NOMO-1 treated with DMSO at 0.1 percent for 48 hours (cell line): ENCODE measurements at regions not wholly inside any gene's neighbourhood (a gene's known extent, or its start where the extent isn't known, plus 50 kb on each side); places are given as distances from the start of the nearest gene placed in this dataset.

Experiments used
- DNase-seq: peaks from one replicate; lab custom pipeline; 2025; ENCODE audit not compliant: unreplicated experiment; lab: John Stamatoyannopoulos, UW

DNA sequence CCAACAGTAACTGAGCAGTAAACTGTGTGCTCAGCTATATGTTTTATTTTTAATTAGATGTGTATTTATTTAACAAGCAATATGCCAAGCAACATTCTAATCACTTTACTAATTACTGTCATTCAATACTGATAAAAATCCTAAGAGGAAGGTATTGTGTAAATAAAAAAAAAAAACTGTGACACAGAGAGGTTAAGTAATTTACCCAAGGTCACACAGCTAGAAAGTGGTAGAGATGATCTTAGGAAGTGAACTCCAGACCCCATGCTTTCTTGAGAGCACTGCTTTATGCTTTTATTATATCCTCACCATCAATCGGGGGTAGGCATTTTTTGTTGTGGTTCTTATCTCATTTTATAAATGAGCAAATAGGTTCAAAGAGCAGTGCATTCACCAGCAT is 417.1 kb downstream of the RAB28 start:
- no peak for DNase-seq

DNA sequence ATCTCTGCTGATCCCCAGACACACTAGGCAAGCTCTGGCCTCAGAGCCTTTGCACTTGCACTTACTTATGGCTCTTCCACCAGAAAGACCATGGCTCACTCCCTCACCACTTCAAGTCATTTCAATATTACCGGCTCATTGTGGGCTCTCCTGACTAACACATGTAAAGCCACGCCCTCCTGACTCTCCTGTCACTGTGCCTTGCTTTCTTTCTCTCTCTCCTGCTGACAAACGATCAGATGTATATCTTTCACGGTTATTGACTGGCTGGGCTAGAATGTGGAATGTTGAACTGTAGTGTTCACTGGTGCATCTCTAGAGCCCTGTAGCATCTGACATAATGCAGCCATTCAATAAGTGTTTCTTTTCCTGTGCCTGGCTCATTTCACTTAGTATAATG is 425.1 kb downstream of the RAB28 start:
- no peak for DNase-seq

DNA sequence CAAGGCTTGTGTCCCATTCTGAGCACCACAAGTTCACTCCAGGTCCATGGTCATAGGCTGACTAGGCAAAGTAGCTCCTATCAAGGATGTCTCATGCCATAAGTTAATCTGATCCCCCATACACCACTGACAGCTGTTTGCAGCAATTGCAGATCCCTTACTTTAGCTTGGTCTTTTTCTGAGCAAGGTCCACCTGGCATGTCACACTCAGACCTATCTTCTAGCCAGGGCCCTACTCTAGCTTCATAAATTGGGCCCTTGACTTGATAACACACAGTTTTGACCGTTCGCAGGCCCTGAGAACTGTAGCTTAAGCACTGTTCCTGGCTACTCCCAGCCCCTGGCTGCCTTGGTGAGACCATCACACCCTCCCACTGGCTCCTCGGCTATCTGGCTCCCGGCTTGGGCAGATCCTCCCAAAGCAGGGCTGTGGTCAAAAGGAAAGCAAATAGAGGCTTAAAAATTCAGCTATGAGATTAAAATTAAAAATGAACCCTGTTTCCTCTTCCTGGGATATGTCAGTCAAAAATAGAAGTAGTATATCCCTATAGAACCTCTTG is 427.4 kb downstream of the RAB28 start:
- DNase-seq: no peak

DNA sequence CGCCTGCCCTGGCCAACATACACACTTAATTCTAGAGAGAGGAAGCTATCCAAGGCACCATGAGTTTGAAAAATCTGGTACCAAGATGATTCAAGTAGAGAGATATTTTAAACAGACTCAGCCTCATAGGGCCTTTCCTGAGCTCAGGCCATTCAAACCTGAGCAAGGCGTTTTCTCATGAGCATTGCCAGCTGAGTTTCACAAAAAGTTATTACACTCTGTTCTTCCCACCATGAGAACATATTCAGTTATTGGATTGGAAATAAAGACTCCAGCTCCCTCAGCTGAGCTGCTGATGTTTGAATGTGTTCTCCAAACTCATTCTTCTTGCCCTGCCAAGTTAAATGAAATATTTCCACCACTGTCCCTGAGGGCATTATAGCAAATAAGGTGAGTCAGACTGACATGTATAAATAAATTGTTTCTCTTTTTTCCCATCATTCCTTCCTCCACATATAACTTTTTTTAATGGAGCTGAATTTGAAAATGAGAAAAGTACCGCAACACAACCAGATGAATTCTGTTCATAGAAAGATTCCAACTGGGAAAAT is 429.6 kb downstream of the RAB28 start:
- no peak for DNase-seq

DNA sequence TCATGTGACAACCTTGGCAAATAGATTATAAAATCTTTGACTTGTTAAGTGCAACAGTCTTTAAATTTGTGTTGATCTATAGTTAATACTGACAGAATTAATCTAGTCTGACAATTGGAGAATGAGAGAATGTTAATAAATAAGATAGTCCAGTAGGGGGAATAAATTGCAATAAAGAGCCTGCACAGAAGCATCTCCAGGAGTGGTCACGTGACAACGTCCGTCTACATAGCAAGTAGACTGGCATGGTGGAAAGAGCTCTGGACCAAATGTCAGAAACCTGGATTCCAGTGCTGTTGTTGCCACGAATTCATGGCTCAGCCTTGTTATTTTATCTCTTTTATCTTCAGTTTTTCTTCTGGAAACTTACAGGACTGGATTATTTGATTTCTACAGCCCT is 436.5 kb downstream of the RAB28 start:
- DNase-seq: no peak

DNA sequence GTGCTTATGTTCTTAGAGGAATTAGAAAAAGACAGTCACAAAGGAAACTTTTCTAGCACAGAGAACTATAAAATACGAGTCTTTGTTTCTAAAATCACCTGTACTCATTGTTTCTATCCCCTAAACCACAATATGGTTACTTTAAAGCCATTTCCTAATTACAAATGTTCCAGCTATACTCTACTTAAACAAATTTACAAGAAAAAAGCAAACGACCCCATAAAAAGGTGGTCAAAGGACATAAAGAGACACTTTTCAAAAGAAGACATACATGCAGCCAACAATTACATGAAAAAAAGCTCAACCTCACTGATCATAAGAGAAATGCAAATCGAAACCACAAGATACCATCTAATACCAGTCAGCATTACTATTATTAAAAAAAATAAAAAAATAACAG is 447.3 kb downstream of the RAB28 start:
- no peak for DNase-seq

DNA sequence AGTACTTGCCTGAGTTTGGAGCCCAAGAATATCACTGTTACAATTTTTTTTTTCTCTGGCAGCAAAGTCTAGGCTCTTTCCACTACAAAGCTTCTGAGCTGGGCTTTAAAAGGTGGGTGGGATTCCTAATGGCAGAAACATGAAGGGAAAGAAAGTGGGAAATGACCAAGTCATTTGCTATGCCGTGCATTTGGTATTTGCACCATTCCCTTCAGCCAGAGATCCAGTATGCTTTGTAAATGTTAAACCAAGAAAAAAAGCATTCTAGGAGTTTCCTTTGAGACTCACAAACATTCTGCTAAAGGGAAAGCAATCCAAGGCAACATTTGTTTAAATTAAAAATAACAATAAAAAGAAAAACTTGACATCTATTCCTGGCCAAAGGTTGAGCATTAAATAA is 451.2 kb downstream of the RAB28 start:
- DNase-seq: no peak

DNA sequence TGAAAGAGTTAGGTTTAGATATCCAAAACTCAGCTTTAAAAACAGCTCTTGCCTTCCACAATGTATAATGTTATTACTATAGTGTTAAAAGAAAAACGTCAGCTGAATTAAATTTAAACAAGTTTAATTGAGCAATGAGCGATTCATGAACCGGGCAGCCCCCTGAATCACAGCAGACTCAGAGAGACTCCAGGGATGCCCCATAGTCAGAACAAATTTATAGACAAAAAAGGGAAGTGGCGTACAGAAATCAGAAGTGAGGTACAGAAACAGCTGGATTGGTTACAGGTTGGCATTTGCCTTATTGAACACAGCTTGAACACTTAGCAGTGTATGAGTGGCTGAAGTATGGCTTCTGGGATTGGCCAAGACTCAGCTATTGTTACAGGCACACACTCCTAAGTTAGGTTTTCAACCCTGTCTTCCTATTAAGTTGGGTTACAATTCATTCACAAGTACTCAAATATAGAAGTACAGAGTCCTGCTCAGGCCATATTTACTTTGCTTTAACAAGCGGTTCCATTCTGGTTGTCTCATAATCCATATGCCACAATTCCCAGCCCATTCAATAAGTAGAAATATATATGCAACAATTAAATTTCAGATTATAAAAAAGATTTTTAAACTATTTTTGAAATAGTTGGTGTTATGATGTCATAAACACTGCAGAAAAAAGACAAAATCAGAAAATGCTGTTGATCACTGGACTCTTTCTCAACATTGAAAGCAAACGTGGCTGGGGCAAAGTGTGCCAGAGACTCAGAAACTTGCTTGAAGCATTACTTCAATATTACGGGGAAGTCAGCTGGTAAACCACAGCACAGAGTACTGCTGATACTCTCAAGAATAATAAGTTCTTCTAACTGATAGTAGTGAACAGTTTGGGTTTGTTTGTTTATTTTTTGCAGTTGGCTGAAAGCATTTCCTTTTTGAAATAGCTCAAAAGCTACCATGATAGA is 459.7 kb downstream of the RAB28 start:
- no peak for DNase-seq

DNA sequence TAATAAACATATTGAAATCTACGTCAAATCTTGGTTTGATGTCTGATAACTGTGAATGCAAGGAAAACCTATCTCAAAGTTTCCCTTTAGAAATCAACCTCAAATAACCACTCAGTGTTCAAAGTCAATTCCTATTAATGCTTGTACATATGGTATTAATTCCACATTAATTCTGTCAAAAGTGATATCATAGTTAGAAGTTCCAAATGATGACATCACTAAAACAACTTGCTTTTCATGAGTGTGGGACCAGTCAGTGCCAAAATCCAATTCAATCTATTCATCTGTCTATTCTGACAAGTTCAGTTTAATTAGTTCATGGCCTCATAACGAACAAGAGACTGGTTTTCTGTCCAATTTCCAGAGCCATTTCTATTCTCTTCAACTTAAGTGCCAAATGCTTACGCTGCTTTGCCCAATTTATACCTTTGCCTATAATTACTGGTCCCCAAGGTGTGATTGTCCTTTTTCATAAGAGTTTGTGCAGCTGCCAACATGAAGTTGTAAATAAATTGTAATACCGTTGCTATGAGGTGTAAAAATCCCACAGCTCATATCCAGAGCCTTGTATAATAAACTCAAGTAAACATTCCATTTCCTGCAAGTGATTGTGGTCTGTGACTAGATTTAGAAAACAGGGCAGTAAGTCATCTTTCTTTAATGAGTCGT is 476.2 kb downstream of the RAB28 start:
- DNase-seq: no peak

DNA sequence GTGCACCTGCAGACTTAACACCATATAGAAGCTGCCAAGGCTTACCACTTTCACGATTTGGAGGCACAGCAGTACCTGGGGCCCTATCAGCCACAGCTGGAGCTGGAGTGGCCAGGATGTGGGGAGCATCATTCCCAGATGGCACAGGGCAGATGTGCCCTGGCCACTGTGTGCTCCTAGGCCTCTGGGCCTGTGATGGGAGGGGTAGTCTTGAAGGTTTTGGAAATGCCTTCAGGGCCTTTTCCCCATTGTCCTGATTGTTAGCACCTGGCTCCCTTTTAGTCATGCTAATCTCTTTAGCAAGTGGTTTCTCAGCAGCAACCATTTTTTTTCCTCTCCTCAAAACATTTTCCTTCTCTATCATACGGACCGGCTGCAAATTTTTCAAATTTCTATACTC is 490.2 kb downstream of the RAB28 start:
- no peak for DNase-seq

DNA sequence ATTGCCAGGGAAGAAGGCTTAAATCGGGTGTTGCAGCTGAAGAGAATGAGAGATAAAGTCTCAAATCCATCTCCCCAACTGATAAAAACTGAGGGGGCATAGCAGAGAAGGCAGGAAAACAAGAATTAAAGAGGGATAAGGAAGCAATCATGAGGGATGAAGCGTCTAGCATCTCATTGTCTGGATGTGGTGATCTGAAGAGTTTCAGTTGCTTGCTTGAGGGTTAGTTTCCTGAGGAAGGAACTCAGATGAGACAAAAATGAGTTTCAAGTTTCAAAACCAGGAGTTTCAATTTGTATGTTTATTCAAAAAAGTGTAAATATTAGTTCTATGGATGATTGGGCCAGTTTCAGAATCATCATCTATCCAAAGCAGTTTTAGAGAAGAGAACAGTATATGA is 496.9 kb downstream of the RAB28 start:
- no peak for DNase-seq

DNA sequence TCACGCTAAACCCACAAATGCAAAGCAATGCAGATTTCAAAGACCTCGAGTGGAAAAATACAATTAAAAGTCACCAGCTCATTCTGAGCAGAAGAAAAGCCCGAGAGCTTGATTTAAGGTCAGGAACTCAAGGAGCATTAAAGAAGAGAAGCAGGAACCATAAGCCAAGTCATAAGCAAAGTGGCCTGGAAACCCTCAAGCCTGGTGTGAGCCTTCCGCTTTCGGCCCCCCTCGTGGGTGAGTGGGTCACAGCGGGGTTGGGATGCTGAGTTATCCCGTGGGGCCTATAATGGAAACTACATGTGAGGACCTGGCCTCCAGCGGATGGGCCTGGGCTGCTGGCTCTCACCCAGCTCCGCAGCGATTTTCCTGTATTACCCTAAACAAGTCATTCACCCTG is 504.3 kb downstream of the RAB28 start:
- no peak for DNase-seq

DNA sequence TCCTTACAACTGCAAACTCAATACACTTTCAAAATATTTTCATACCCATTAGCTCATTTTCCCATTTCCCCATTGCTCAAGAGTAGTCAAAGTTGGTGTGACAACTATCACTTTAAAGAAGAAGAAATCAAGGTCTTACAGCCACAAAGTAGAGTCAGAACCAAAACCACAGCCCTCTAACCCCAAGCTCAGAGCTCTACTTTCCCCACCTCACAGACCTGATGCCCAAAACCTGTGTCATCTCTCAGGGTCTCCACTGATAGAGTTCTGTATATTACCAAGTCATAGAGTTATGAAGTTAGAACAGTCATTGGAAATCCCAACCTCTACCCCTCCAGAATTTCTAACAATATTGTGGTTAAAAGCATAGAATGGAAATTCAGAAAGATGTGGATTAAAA is 505.8 kb downstream of the RAB28 start:
- DNase-seq: no peak

DNA sequence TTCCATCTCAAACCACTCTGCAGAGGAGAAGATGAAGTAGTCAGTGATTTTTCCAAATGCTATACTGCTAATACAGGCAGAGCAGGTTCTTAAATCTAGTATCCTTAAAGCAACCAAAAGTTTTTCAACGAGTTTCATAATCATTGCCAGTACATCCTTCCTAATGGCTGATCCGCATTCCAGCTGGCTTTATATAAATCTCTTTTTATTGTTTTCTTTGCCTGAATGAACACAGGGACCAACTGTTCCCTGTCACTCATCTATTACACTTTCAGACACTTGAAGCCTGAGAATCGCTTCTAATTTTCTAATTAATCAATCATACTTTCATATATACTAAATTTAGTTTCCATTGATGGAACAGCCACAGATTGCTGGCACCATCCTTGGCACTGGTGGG is 508.6 kb downstream of the RAB28 start:
- DNase-seq: no peak

DNA sequence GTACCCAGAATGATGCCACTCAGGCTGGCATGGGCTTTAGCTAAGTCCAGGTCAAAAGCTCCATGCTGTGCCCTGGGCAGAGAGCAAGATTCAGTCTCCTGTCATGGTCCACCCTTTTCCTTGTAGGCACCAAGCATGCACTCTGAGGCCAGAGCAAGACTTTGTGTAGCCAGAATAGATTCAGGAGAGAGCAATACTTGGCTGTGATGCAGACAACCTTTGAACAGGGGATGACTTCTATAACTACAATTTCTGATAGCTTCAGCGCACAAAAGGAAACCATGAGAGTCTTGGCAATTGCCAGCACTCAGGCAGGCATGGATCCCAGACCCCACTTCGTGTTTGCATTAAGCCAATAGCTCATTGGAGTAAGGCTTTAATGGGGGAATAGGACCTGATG is 510.6 kb downstream of the RAB28 start:
- DNase-seq: no peak

DNA sequence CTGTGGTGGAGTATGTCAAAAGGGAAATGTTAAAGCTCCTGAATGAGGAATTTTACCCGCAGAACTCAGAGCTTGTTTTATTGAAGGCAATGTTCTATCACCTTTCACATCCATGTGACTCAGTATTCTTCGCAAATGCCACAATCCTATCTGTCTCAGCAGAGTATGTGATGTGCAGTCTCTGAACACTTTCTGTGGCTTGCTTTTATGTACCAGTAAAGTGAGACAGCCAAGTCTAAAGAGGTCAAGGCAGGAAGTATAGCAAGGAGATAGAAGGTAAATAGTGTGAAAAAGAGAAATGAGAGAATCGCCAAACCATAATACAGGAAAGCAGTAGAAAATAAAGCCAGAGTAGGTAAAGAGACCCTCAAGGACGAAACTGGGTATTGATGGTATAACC is 515.8 kb downstream of the RAB28 start:
- no peak for DNase-seq

DNA sequence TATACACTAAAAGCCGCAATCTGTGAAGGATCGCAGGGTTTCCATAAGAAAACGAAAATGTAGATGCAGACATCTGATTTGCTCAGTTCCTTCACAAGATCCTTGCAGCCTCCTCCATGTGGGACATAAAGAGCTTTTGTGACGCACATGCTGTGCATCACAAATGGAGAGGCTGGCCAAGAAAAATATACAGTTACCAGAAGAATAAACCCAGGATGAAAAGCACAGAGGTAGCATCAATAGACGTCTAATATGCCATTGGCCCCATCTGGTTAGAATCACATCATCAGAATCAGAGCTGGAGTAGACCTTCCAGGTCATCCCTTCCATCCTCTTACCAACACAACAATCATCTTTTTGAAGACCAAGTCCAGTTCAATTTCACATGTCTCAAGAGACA is 517.4 kb downstream of the RAB28 start:
- no peak for DNase-seq

DNA sequence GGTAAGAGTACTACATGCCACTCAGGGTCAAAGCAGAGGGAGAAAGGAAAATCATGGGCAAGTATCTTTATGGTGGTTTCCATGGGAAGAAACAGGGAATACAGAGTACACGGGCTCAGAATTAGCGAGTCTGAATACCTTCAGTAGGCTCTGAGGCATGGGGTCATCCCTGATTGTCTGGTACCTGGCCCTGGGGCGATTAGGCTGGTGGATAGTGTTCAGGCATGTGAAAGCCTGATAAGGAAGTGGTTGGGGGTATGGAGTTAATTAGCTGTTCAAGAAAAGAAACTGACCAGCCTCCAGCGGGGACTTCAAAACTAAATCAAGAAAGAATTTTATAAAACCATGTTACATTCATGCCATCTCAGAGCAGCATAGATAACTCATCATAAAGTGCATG is 518.8 kb downstream of the RAB28 start:
- no peak for DNase-seq

DNA sequence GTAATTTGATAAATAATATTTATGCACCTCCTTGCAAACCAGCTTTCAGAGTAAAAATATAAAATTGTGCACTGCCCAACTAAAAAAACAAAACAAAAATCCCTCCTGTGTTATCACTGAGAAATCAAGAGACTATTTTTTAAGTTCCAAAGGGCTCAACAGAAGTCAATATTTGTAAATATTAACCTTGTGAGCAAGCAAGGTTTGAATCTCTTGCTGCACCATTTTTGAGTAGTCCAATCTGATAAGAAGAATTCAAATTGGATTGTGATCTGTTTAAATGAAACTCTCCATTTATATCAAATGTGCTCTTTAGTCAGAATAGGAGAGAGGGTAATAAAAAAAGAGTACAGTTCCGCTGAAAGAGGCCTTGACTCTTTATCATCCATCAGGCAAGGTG is 520.2 kb downstream of the RAB28 start:
- DNase-seq: no peak

DNA sequence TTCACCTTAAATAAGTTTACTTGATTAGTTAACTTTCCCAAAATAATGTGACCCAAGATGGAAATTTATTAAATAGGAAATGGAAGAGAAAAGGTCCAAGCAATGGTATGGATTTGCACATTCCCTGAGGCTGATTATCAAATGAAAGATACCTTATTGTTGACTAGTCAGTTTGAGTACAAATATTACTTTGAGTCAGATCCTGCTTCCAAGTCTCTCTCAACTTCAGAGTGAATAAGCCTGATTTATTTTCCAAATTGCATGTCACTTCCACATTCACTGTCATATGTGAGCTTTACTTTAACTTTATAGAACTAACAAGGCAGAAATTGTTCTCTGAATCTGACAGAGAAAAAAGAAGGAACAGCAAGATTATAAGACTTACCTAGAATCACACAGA is 520.8 kb downstream of the RAB28 start:
- no peak for DNase-seq

DNA sequence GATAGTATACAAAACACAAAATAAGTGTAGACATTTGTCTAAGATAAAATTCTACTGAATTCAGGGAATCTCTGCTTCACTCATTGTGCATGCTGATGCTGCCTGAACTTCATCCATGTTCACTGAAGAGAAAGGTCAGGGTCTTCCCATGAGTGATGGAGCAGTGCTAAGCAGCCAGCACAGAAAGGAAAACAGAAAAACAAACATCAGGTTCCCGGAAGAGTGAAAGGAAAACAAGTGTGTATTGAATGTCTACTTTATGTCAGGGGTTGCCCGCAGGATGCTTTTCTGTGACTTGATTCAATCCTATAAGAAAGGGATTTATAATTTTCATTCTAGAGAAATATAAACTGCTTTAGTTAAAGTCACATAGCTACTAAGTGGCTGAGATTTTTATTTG is 522.4 kb downstream of the RAB28 start:
- no peak for DNase-seq

DNA sequence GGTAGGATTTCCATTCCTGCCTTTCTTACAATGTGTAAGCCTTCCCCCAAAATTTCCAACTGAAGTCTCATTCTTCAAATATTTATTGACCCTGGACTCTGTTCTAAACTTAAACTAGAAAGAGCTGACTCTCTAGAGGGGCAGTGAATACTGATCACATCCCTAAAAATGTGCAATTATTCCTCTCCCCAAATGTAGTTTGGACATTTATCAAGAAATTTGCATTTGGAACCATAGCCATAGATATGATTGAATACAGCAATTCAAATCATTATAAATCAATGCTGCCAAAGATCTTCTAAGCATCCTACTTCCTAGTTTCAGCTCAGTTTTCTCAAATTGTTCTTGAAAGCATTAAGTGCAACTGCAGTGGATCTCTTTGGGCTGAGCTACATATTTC is 525.7 kb downstream of the RAB28 start:
- DNase-seq: no peak
